HG02885 (cell line): ENCODE measurements at regions not wholly inside any gene's neighbourhood (a gene's known extent, or its start where the extent isn't known, plus 50 kb on each side); places are given as distances from the start of the nearest gene placed in this dataset.

Experiments used
- ATAC-seq: cut with Tn5 transposase; IDR thresholded peaks from one replicate; pipeline ENCODE4 v1.9.1; 2021; ENCODE audit warnings: mild to moderate bottlenecking; ENCODE audit not compliant: unreplicated experiment, poor library complexity

GRCh38 chr15:94829887-94830884 is 598.8 kb downstream of the MCTP2 start:
- no peak for ATAC-seq

- no peak for ATAC-seq
Measured at GRCh38 chr15:94834000-94834399, 602.6 kb downstream of the MCTP2 start.

- ATAC-seq = no peak
Measured at GRCh38 chr15:94834494-94834893, 603.1 kb downstream of the MCTP2 start.

GRCh38 chr15:94838281-94838680 is 606.9 kb downstream of the MCTP2 start:
- no peak for ATAC-seq

DNA sequence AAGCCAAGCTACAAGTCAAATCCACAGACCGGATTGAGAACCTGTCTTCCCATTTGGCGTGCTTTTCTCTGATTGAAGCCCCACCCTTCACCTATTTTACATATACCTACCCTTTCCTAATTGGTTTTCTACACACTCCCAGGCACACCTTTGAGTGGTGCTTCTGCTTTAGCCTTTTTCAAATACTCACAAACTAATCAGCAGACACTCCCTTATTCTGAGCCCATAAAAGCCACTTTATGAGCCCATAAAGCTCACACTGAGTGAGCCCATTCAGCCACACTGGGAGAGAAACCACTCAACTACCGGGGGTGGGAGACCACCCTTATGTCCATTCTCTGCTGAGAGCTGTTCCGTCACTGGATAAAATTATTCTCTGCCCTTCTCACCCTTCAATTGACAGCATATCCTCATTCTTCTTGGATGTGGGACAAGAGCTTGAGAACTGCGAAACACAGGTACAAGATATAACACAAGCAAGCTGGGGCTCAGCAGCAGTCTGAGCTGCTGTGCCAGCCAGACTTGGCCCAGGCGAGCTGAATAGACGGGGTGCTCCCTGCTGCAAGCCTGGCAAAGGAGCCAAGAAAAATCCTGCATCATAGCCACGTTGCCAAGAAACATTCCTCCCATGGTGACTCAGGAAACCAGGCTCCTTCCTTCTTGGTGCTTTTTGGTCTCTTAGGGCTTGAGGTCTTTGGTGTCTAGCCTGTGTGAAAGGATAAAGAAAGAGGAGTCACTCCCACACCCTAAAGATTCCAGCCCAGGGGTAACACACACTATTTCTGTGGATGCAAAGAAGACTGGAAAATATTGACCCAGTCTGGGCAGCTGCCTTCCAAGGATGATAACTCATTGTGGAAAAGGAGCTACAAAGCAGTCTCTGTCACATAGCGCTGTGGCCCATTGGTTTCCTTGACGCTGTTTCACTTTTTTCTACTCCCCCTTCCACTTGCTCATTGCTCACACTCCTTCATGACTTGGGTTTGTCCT is 609.7 kb downstream of the MCTP2 start:
- ATAC-seq = no peak

- no peak for ATAC-seq
Measured at GRCh38 chr15:94843060-94843459, 611.7 kb downstream of the MCTP2 start.

GRCh38 chr15:94844198-94844537 is 612.8 kb downstream of the MCTP2 start:
- ATAC-seq = no peak

GRCh38 chr15:94844538-94845389 is 613.4 kb downstream of the MCTP2 start:
- no peak for ATAC-seq

DNA sequence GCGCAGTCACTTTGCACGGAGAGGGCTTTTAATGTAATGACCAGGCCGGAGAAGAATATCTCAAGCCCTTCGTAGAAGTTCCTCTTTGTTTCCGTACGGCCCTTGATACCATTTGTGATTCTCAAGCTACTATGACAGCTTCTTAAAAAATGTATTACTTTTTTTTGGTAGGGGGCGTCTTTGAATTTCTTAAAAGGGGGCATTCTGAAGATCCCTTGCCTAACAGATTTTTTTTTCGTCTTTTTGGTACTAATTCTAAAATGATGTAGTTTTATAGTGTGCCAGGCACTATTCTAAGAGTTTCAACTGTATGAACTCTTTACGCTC is 614.0 kb downstream of the MCTP2 start:
- ATAC-seq = no peak

- ATAC-seq = no peak
Measured at GRCh38 chr15:94847325-94847724, 616.0 kb downstream of the MCTP2 start.

GRCh38 chr15:94848054-94848453 is 616.7 kb downstream of the MCTP2 start:
- no peak for ATAC-seq

GRCh38 chr15:94855018-94855408 is 623.7 kb downstream of the MCTP2 start:
- ATAC-seq = no peak

GRCh38 chr15:94855409-94856266 is 624.3 kb downstream of the MCTP2 start:
- no peak for ATAC-seq

- no peak for ATAC-seq
Measured at GRCh38 chr15:94856267-94856854, 625.0 kb downstream of the MCTP2 start.

- ATAC-seq = no peak
Measured at GRCh38 chr15:94857466-94857865, 626.1 kb downstream of the MCTP2 start.

DNA sequence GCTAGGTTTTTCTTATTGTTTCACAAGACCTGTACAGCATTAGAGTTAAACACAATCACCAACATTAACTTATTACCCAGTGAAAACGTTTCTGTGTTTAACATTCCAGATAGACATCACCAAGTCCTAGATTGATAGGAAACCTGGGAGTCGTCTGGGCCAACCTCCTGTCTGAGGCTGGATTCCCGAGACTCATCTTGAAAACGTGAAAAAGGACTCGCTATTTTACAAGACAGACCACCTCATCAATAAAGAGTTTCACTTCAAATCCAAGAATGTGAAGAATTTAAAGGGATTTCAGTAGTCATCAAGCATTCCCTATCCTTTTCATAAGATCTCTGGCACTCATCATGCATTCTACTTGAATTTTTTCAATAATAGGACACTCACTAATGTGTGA is 626.6 kb downstream of the MCTP2 start:
- no peak for ATAC-seq

- ATAC-seq = no peak
Measured at GRCh38 chr15:94858449-94858848, 627.1 kb downstream of the MCTP2 start.

- no peak for ATAC-seq
Measured at GRCh38 chr15:94858920-94859319, 627.6 kb downstream of the MCTP2 start.

- ATAC-seq = no peak
Measured at GRCh38 chr15:94864600-94864999, 633.2 kb downstream of the MCTP2 start.
